GM19397 (cell line): ENCODE measurements at regions not wholly inside any gene's neighbourhood (a gene's known extent, or its start where the extent isn't known, plus 50 kb on each side); places are given as distances from the start of the nearest gene placed in this dataset.
"Not testable (repeated sequence)": the region's sequence is repeated elsewhere in the genome, so short reads cannot be mapped to it uniquely, and the experiment has no call there.

Experiments used
- ATAC-seq: cut with Tn5 transposase; IDR thresholded peaks from one replicate; pipeline ENCODE4 v1.9.1; 2021; ENCODE audit warnings: mild to moderate bottlenecking, moderate library complexity; ENCODE audit not compliant: unreplicated experiment

GRCh38 chr13:52324831-52325230 lies 81.1 kb downstream of the THSD1 start:
- ATAC-seq: not testable (repeated sequence)

- no peak for ATAC-seq
These were observed 86.1 kb downstream of the THSD1 start for GRCh38 chr13:52319876-52320275.

DNA sequence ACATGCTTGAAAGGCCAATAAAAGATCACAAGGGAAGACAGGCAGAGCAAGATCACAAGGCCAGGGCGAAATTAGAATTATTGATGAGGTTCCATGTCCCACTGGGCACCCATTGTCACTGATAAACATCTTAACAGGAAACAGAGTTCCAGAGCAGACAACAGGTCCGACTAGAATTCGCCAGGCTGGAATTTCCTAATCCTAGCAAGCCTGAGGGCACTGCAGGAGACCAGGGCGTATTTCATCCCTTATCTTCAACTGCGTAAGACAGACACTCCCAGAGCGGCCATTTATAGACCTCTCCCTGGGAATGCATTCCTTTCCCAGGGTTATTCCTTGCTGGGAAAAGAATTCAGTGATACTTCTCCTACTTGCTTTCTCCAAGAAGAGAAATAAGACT lies 96.1 kb downstream of the THSD1 start:
- ATAC-seq: not testable (repeated sequence)

DNA sequence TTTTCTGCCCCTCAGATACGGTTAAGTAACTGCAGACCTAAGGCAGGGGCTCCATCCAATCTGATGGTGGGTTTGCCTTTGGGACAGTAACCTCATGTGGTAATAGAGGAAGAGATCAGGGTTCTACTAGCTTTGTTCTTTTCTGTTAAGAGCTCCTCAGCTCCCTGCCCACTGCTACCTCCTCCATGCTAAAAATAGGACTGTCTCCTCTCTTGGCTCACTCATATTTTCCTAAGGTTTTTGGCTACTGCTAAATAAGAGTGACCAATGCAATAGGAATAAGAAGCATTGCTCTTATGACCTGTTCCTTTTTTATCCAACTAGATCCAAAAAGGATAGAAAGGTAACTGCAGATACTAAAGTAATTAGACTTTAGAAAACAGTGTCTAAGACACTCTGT lies 99.6 kb downstream of the THSD1 start:
- not testable (repeated sequence) for ATAC-seq

- not testable (repeated sequence) for ATAC-seq
These were observed 102.9 kb downstream of the THSD1 start for GRCh38 chr13:52303098-52303497.

DNA sequence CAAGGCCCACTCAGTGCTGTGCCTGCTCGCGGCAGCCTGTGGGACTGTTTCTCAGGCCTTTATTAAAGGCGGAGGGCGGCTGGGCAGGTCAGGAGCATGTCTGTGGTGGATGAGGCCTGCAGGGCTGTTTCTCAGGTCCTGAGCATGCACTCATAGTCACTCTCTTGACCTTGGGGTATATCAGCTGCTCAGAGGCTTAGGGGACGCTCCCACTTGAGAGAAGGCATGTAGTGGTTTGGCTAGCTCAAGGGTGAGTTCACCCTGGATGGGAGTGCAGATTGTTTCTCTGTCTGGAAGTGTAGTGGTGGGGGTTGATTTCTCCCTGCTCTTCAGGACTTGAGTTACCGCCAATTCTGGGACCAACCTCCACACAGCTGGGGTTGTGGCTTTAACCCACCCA lies 103.3 kb downstream of the THSD1 start:
- not testable (repeated sequence) for ATAC-seq

DNA sequence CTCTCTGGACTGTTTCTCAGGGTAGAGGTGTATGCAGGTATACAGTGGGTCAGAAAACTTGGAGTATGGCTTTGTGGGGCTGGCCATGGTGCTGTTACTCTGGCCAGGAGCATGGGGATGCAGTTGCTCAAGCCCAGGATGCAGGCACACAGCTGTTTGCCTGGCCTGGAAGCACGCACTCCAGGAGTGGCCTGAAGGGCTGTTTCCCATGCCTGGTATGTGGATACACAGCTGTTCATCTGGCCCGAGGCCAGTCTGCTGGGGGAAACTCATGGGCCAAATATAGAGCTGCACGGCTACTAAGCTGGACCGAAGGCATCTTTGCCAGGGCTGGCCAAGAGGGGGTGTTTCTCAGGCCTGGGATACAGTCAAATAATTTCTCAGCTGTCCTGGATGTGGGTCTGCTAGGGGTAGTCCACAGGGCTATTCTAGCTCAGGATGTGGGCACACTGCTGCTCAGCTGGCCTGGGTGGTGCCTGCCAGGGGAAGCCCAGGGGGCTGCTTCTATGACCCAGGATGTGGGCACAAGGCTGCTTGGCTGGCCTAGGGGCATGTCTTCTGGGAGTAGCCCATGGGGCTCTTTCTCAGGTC lies 104.1 kb downstream of the THSD1 start:
- ATAC-seq: not testable (repeated sequence)

GRCh38 chr13:52298079-52298661 lies 107.8 kb downstream of the THSD1 start:
- not testable (repeated sequence) for ATAC-seq

DNA sequence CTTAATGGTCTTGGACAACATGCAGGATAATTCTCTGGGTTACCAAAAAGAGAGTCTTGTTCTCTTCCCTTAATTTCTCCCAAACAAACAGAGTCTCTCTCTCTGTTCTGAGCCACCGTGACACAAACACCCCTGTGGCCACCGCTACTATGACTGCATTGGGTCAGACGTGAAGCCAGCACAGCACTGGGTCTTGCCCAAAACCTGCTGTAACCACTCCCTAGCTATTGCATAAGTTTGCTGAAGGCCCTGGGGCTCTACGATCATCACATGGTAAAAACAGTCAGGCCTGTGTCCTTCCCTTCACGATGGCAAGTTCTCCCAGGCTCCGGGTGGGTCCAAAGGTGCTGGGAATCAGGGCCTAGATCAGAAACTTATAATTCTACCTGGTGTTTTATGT lies 117.1 kb downstream of the THSD1 start:
- not testable (repeated sequence) for ATAC-seq

GRCh38 chr13:52281387-52281786 lies 122.0 kb upstream of the NEK3 start:
- not testable (repeated sequence) for ATAC-seq

- ATAC-seq: not testable (repeated sequence)
These were observed 120.0 kb upstream of the NEK3 start for GRCh38 chr13:52279408-52279807.

- not testable (repeated sequence) for ATAC-seq
These were observed 94.9 kb upstream of the NEK3 start for GRCh38 chr13:52254299-52254698.

GRCh38 chr13:52240752-52241151 lies 81.4 kb upstream of the NEK3 start:
- ATAC-seq: peak; percentile 84

DNA sequence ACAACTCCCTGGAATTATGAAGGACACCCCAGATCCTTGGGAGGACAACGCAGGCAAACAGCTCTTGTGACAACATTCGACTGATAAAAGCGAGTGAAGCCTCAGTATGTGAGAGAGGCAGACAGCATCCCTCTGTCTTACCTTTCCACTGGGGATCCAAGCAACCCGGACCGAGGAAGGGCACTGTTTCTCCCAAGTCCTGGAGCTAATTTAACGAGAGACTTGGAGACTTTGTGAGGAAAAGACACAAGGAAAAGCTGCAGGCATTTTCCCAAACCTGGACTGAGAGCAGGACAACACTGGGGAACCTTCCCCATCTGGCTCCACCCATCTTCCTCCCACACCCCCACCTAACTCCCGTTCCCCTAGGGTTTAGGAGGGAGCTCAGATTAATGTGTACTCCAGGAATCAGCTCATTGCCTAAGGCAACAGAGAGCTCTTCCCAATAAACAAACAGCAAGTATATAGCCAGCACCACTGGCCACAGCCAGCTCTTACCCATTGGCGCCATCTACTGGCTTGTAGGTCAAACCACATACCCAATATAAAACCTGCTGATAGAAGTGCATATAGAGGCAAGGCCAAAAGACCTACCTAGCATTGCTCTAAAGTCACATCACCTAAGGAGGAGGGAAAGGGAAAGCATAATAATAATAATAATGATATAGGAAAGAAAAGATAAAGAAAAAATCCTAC lies 76.7 kb upstream of the NEK3 start:
- ATAC-seq: peak; percentile 66

- not testable (repeated sequence) for ATAC-seq
These were observed 75.5 kb upstream of the NEK3 start for GRCh38 chr13:52234928-52235327.

GRCh38 chr13:52223063-52223462 lies 63.7 kb upstream of the NEK3 start:
- not testable (repeated sequence) for ATAC-seq

- ATAC-seq: not testable (repeated sequence)
These were observed 54.5 kb upstream of the NEK3 start for GRCh38 chr13:52213920-52214319.

DNA sequence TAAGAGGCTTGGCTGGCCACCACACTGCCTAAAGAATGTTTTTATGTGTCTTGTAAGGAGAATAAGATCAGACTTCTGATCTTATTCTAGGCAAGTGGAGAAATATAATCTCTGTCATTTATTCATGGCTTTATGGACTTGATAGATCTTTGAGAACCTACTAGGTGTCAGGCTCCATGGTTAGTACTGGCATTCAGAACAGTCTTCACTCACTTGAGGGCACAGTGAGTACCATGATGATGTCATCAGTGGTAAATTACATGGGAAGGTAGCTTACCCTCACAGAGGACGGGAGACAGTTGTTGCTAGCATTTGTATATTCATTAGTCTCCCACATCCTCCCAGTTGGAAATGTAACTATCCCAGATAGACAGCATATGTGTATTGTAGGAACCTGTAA lies 53.5 kb upstream of the NEK3 start:
- not testable (repeated sequence) for ATAC-seq

DNA sequence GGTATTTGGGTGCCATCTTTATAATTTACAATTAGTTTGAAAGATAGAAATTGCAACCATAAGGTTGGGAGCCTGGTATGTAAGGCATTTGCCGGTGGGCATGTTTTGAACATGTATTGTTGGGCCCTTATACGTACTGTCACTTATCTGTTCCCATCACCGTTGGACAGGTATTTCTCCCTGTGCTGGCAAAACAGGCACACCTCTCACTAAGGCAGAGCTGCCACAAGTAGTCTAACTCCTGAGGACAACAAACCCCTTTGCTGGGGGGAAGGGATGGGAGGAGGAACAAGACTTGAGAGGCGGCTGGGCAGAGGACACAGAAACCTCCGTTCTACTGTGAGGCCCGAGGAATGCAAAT lies 52.0 kb upstream of the NEK3 start:
- not testable (repeated sequence) for ATAC-seq

GRCh38 chr13:52210564-52211415 lies 51.4 kb upstream of the NEK3 start:
- ATAC-seq: not testable (repeated sequence)
